Renal pelvis (tissue), 1 donor: ENCODE measurements at regions not wholly inside any gene's neighbourhood (a gene's known extent, or its start where the extent isn't known, plus 50 kb on each side); places are given as distances from the start of the nearest gene placed in this dataset.
"Not testable (repeated sequence)": the region's sequence is repeated elsewhere in the genome, so short reads cannot be mapped to it uniquely, and the experiment has no call there.

ENCODE experiments used
- DNase-seq: peaks from one replicate; pipeline ENCODE4 v3.0.0-alpha.2; 2013

DNA sequence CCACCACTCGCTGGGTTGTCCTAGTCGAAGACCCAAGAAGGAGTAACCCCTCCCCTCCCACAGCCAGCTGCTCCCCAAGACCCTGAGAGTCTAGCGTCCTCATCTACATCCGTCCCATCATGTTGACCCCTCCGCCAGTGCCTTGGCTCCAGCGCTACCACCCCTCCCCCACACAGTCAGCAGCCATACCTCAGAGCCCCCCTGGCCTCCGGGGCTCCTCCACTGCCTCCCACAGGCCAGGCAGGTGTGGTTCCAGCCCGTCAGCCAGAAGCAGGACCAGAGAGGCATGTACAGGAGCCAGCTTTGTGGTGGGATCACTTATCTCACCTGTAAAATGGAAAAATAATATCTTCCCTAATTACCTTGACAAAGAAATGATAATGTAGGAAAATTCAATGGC lies 51.5 kb upstream of the PHF21B start:
- no peak for DNase-seq

DNA sequence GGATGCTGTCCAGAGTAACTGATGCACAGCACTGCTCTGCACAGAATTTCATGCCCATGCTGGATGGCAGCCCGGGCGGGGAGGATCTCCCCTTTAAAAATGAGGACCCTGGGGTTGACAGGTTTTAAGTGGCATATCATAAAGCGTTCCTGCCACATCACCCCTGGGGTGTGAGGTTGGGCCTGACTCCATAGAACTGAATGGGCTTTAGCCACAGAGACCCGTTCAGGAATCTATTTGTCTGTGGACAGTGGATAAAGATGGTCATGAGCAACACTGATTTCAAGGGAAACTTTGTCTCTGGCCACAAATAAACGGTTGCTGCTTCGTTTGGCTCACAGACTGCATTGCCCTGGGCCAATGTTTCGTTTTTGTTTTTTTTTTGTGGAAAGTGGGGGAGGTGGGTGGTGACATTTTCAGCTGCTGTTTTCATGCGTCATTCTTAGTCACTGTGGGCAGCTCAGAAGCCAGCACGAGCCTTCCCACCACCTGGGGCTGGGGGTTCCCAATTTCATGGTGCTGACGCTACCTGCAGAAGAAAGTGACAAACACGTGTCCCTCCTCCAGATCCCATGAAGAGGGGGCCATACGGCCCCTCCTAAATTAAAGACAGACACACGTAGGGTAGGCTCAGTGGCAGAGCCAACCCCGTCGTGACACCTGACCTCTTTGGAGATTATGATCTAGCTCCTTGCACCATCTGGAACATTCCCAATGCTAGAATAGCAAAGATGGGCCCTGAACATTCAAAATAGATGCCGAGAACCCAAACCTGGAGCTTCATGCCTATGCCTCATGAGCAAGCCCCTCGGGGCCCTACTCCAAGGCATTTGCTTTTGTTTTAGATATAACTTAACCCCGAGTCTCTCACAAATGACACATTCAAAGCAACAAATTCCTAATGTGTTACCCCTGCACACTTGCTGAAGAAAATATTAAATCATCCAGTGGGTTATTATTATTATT lies 54.8 kb upstream of the PHF21B start:
- no peak for DNase-seq

- DNase-seq: no peak
Measured at GRCh38 chr22:45065726-45066125, 55.9 kb upstream of the PHF21B start.

DNA sequence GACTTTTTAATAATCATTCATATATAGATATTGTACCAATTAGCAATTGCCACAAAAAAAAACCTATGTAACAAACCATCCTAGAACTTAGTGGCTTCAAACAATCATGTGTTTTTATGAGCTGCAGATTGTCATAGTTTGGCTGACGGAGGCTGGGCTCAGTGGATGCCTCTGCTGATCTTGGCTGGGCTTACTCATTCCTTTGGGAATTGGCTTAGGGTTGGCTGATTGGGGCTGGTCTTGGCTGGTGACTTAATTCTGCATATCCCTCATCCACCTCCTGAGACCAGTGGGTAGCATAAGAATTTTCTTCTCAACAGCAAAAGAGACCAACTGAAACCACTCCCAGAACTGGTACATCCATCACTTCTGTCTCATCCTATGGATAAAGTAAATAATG lies 57.9 kb upstream of the PHF21B start:
- no peak for DNase-seq

- no peak for DNase-seq
Measured at GRCh38 chr22:45069925-45070324, 60.1 kb upstream of the PHF21B start.

DNA sequence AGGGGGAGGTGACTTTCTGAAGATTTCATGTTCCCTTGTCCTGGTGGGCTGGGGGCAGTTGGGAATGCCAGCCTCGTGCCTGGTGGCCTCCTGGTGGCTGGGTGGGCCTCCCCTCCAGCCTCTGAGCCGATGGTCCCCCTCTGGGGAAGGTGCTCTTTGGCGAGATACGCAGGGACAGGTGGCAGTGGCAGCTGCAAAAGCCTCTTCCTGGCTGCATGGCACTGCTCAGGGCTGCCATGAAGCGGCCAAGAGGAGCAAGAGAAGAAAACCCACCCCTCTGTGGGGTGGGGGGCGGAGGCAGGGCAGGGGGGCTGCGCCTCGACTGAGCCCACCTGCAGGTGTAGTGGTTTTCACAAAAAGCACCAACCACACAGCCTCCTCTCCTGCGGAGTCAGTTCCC lies 61.8 kb upstream of the PHF21B start:
- no peak for DNase-seq

DNA sequence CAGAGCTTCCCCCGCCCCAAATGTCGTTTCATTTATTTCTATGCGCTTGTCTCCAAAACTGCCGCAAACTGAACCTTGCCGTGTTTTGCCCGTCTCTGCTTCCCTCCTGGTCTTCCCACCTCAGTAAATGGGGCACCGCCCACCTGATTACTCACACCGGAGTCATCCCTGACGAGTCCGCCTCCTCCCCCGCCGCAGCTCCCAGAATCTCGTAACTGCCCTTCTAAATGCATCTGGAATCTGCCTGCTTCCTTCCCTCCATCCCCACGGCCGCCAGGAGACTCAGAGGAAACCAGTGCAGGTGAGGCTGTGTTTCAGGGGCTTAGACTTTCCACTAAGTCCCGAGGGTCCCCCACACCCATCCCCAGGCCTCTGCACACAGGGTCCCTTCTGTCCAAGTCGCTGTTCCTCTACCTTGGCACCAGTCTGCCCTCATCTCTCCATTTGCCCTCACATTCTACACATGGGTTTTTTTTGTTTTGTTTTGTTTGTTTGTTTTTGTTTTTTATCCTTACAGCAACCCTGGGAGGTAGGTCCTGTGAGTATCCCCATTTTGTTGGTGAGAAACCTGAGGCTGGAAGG lies 62.6 kb upstream of the PHF21B start:
- DNase-seq: no peak

GRCh38 chr22:45073064-45073463 lies 63.3 kb upstream of the PHF21B start:
- DNase-seq: no peak

- DNase-seq: no peak
Measured at GRCh38 chr22:45077286-45077685, 67.5 kb upstream of the PHF21B start.

- no peak for DNase-seq
Measured at GRCh38 chr22:45077826-45078334, 68.1 kb upstream of the PHF21B start.

GRCh38 chr22:45082795-45083194 lies 73.0 kb upstream of the PHF21B start:
- DNase-seq: no peak

DNA sequence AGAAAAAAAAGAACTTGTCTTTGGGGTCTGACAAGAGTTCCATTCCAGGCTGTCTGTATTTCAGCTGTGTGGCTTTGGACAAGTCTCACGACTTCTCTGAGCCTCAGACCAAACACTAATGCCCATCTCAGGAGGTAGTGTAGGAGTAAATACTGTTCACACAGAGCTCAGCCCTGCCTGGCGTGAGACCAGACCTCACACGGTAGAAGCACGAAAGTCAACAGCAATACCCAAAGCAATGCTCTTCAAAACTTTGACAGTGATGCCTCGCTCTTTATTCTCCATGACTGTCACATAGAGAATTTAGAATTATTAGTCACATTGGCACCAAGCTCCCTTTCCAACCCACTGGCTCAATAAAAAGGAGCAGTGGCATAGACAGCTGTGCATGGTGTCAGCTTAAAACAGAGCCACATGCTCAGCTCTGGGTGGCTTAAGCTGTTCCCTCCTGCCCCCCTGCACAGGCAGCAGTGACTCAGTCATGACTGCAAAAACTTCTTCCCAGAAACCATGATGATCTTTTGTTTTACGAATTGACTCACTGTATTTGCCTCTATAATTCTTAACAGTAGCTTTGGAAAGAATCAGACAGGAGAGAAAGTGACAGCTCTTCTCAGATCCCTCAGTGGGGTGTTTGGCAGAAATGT lies 74.0 kb upstream of the PHF21B start:
- DNase-seq: no peak

- DNase-seq: no peak
Measured at GRCh38 chr22:45084400-45084920, 74.7 kb upstream of the PHF21B start.

- no peak for DNase-seq
Measured at GRCh38 chr22:45087802-45088201, 75.9 kb upstream of the NUP50 start.

DNA sequence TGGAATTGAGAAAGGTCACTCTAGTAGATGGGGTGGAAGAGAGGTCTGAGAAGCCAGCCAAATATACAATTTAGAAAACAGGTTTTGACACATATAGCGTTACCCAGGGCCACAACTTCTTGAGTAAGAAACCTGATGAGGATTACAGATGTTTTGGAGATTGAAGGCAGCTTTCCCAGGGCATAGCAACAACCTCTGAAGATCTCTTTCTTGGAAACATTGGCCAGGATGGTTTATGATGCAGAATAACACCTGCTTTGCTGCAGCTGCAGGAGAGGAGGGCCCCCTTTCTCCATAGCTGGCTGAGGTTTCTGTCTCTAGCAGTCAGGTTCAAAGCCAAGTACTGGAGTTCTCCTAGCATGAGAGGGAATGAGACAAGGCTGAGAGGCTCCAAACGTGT lies 75.1 kb upstream of the NUP50 start:
- DNase-seq: no peak

GRCh38 chr22:45090497-45090910 lies 73.2 kb upstream of the NUP50 start:
- DNase-seq: peak; percentile 36

GRCh38 chr22:45091254-45091854 lies 72.4 kb upstream of the NUP50 start:
- DNase-seq: no peak

DNA sequence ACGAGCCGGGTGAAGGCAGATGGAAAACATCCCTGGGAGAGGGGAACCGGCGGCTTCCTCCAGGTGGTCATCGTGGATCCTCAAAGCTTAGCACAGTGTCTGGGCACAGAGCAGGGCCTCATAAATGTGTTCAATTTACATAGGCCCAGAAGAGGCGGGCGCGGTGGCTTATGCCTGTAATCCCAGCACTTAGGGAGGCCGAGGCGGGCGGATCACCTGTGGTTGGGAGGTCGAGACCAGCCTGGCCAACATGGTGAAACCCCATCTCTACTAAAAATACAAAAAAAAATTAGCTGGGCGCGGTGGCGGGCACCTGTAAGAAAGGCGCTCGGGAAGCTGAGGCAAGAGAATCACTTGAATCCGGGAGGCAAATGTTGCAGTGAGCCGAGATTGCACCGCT lies 71.8 kb upstream of the NUP50 start:
- DNase-seq: not testable (repeated sequence)

DNA sequence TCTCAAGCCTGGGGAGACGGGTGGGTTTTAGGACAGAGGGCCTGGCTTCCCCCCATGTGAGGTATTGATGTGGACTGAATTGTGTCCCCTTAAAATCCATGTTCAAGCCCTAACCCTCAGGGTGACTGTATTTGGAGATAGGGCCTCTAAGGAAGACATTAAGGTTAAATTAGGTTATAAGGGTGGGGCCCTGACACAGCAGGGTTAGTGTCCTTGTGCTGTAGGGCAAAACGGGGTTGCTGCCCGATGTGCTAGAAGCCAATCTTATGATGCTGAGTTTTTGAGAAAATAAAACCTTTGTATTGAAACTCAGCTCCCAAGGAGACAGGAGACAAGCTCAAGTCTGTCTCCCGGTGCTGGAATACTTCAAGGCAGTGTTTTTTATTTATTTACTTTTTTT lies 71.1 kb upstream of the NUP50 start:
- DNase-seq: no peak

DNA sequence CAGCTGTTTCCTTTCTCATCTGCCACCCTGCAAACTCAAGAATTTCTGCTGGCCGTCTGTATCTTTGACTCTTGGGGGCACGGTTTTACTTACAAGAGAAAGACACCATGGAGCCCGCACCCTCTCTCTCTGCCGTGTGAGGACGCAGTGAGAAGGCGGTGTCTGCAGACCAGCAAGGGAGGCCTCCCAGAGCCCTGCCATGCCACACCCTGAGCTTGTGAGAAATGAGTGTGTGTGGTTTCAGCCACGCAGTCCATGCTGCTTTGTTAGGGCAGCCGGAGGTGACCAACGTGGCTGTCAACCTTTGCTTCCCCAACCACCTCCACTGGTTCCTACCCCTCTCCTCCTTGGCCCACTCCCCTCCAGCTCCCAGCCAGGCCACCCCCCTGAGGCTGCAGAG lies 70.1 kb upstream of the NUP50 start:
- DNase-seq: no peak

DNA sequence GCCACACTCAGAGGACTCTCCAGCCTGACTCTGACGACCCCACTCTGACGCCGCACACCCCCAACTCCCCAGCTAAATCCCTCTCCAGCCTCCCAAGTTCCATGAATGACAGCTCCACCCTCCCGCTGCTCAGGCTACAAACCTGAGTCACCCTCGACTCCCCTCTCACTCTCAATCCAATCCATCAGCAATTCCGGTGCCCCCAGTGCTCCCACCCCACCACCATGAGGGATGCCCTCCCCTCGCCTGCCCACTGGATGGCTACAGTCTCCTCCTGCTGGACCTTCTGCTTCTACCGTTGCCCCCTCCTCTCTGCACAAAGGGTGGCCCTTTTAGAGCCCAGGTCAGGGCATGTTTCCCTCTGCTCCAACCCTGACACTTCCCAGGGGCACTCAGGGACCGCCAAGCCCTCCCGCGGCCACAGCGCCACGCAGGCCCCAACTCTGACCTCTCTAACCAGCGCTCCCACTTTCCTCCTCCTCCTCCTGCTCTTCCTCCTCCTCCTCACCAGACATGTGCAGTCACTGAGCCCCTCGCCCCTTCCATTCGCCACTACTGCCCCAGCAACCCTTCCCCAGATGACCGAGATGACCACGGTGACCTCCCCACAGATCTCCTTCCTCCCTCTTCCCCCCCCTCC lies 69.5 kb upstream of the NUP50 start:
- DNase-seq: no peak

GRCh38 chr22:45094825-45095224 lies 68.9 kb upstream of the NUP50 start:
- DNase-seq: no peak
